ENCODE measurements at regions not wholly inside any gene's neighbourhood (a gene's known extent, or its start where the extent isn't known, plus 50 kb on each side); places are given as distances from the start of the nearest gene placed in this dataset.

DNA sequence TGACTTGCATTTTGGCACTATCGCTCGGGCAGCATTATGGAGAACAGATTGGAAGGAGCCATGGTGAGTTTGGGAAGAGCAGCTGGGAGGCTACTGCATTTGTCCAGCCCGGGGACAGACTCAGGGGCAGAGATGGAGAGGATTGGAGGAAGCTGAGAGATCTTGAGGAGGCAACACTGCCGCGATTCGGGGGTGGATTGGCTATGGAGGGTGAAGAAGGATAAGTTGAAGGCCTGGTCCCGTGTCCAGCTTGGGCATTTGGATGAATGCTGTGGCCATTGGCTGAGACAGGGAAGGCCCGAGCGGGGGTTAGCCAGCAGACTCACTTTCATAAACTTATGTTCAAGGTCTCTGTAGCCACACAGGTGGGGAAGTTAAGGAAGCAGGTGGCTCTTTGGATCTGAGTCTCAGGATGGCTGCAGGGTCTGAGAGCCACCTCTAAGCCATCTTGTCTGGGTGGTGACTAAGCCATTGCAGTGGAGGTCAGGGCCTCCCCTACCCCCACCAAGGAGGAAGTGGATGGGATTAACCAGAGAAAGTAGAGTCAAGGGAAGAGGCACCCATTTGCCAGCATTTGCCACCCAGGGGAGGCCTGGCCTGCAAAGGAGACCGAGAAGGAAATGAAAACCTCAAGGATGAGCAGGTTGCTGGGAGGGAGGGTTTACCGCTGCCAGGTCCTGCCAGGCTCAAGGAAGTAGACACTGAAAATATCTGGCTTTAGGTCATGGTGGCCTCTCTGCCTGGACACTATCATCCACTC is 144.0 kb upstream of the TLE3 start:
- Histone ChIP-seq H3K23ac (ENCODE audit: insufficient read length) (no peak overlapping the region), H3K36me3 (ENCODE audit: control insufficient read depth in 2 of 4, insufficient read depth in 4 of 4, low read length in 3 of 4) (no peaks in the 10 kb centered on the region), H2BK5ac (ENCODE audit: low read depth, low read length) (no peak overlapping the region), H4K5ac (ENCODE audit: insufficient read length, low read depth, low read length) (no peak overlapping the region), H3K4me1 (replicated peaks in 1 of 4; ENCODE audit: control insufficient read depth in 3 of 4, insufficient read depth in 4 of 4, low read length in 3 of 4) (peaks cover 0 to 2% (median 0%) of the 10 kb centered on the region in 4 experiments; a peak in 1 of 7 replicates), H3K27me3 (replicated peaks in 1 of 4; ENCODE audit: control insufficient read depth in 3 of 4, extremely low read depth in 1 of 4, insufficient read depth in 3 of 4, low read length in 3 of 4) (no peaks in the 10 kb centered on the region; a peak in 1 of 7 replicates), H3K23me2 (ENCODE audit: low read depth, low read length) (no peaks in the 10 kb centered on the region), H3K27ac (ENCODE audit: low read depth, low read length) (no peak overlapping the region), H2BK12ac (ENCODE audit: low read depth, low read length) (no peak overlapping the region), H2BK20ac (ENCODE audit: low read length) (no peak overlapping the region), H4K8ac (ENCODE audit: extremely low read depth, insufficient read depth, low read length) (no peak overlapping the region), H3K79me1 (ENCODE audit: low read depth, low read length) (no peaks in the 10 kb centered on the region), H2BK120ac (replicated peaks; ENCODE audit: low read depth, low read length) (no peak overlapping the region), H3K18ac (ENCODE audit: extremely low read depth, low read length) (no peak overlapping the region), H2AFZ (ENCODE audit: low read length) (no peak overlapping the region), H3K14ac (ENCODE audit: insufficient read length) (no peak overlapping the region), H4K20me1 (replicated peaks in 1 of 2; ENCODE audit: control insufficient read depth in 1 of 2, insufficient read depth in 2 of 2, low read length in 2 of 2) (no peaks in the 10 kb centered on the region), H3K56ac (replicated peaks; ENCODE audit: insufficient read length, low read depth, low read length) (no peak overlapping the region), H3K9ac (replicated peaks in 1 of 4; ENCODE audit: extremely low read depth in 1 of 4, low read depth in 3 of 4, low read length in 3 of 4) (no peak overlapping the region), H3K4me2 (ENCODE audit: insufficient read depth in 1 of 2, low read depth in 2 of 2, low read length in 2 of 2) (no peak overlapping the region), H2BK15ac (ENCODE audit: low read length) (no peak overlapping the region), H3K9me3 (ENCODE audit: insufficient read depth in 2 of 2, low read depth in 1 of 2, low read length in 1 of 2) (no peaks in the 10 kb centered on the region), H3K79me2 (ENCODE audit: control insufficient read depth in 1 of 2, insufficient read depth in 2 of 2, low read length in 2 of 2) (no peaks in the 10 kb centered on the region), H3K4ac (replicated peaks; ENCODE audit: insufficient read length, low read depth, low read length) (no peak overlapping the region), H2AK5ac (ENCODE audit: low read depth, low read length) (0 out of 2 replicates have a peak overlapping the region, but pooled peaks have one; percentile 68), H4K91ac (replicated peaks; ENCODE audit: insufficient read length, low read length) (no peak overlapping the region), H3K4me3 (ENCODE audit: extremely low read depth in 1 of 4, insufficient read depth in 2 of 4, low read depth in 3 of 4, low read length in 4 of 4) (no peak overlapping the region)
- ChIA-PET POLR2A (ENCODE audit: partially characterized antibody) (no interaction called here), CTCF (ENCODE audit: partially characterized antibody) (interaction anchor here (0.7 kb wide), 1 partner anchor 18 kb away, joined by 3 read pairs; no protein-coding TSS in a partner anchor)
- DNase-seq (ENCODE audit: low read depth in 1 of 2, low spot score in 2 of 2) (no peak), FAIRE-seq (no peak)
- WGBS, 2 experiments (ENCODE audit: extremely low coverage in 1 of 2, insufficient coverage in 1 of 2, insufficient read length in 1 of 2, insufficient replicate concordance in 2 of 2, low coverage in 1 of 2, low lambda C conversion rate in 2 of 2, missing lambda C conversion rate in 1 of 2) = 93% methylated on average over 11 of the region's 11 CpGs; no CpG with 5 or more reads in 1 of the 2 experiments
- TF ChIP-seq SRF (IDR thresholded peaks at IDR 0.05; ENCODE audit: low read depth, low read length) = no peak
- TF ChIP-seq BACH1 (IDR thresholded peaks at IDR 0.05; ENCODE audit: low read length) = no peak
- TF ChIP-seq ATF3 (IDR thresholded peaks at IDR 0.05; ENCODE audit: insufficient read depth, low read depth, low read length) = no peak
- no peak for TF ChIP-seq ATF2 (IDR thresholded peaks at IDR 0.05; ENCODE audit: low read length)
- TF ChIP-seq GABPA (IDR thresholded peaks at IDR 0.05; ENCODE audit: borderline replicate concordance, insufficient read depth, low read length) = no peak
- TF ChIP-seq CBX8 (IDR thresholded peaks at IDR 0.05; ENCODE audit: borderline replicate concordance, low read depth, low read length) = no peak
- no peak for TF ChIP-seq SP1 (IDR thresholded peaks at IDR 0.05; ENCODE audit: low read depth, low read length)
- no peak for TF ChIP-seq SUZ12 (IDR thresholded peaks at IDR 0.05; ENCODE audit: low read length)
- TF ChIP-seq JUN (IDR thresholded peaks at IDR 0.05; ENCODE audit: low read depth, low read length) = no peak
- TF ChIP-seq YY1 (IDR thresholded peaks at IDR 0.05; ENCODE audit: low read depth, low read length) = no peak
- no peak for TF ChIP-seq EZH2 (IDR thresholded peaks at IDR 0.05; ENCODE audit: low read depth, low read length, severe bottlenecking)

Measured in H1 (cell line).